ENCODE measurements at regions not wholly inside any gene's neighbourhood (a gene's known extent, or its start where the extent isn't known, plus 50 kb on each side); places are given as distances from the start of the nearest gene placed in this dataset.
A peak's percentile ranks its signal among the peaks of the same experiment; 100 is the strongest.

GRCh38 chr15:27598251-27599009 is 500.7 kb downstream of the OCA2 start (continued):
- TF ChIP-seq CCNT2 (IDR thresholded peaks at IDR 0.05; ENCODE audit: borderline replicate concordance, extremely low read depth, insufficient read length, low read depth, low read length), result no peak
- no peak for TF ChIP-seq TEAD1 (CRISPR knock-in tag; IDR thresholded peaks at IDR 0.05)
- TF ChIP-seq CBFA2T3 (IDR thresholded peaks at IDR 0.05), result peak; percentile 26; the same call in 1 of the 2 replicates
- no peak for TF ChIP-seq RB1 (IDR thresholded peaks at IDR 0.05; ENCODE audit: low read depth)
- TF ChIP-seq, protein P1, sequence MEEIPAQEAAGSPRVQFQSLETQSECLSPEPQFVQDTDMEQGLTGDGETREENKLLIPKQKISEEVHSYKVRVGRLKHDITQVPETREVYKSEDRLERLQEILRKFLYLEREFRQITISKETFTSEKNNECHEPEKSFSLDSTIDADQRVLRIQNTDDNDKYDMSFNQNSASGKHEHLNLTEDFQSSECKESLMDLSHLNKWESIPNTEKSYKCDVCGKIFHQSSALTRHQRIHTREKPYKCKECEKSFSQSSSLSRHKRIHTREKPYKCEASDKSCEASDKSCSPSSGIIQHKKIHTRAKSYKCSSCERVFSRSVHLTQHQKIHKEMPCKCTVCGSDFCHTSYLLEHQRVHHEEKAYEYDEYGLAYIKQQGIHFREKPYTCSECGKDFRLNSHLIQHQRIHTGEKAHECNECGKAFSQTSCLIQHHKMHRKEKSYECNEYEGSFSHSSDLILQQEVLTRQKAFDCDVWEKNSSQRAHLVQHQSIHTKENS (CRISPR knock-in tag; IDR thresholded peaks at IDR 0.05), result no peak
- TF ChIP-seq NCOA6 (IDR thresholded peaks at IDR 0.05), result no peak
- TF ChIP-seq ZBTB40 (IDR thresholded peaks at IDR 0.05), result no peak
- no peak for TF ChIP-seq ZBTB40 (CRISPR knock-in tag; IDR thresholded peaks at IDR 0.05)
- TF ChIP-seq CBX1 (IDR thresholded peaks at IDR 0.05; ENCODE audit: low read depth), result no peak
- TF ChIP-seq PCBP1 (IDR thresholded peaks at IDR 0.05; ENCODE audit: low read depth, low read length, poor library complexity, severe bottlenecking), result no peak
- no peak for TF ChIP-seq ZNF175 (CRISPR knock-in tag; IDR thresholded peaks at IDR 0.05; ENCODE audit: low read depth)
- TF ChIP-seq SMAD2 (IDR thresholded peaks at IDR 0.05; ENCODE audit: low read depth, low read length), result no peak
- TF ChIP-seq ZNF695 (CRISPR knock-in tag; IDR thresholded peaks at IDR 0.05), result no peak
- no peak for TF ChIP-seq BDP1 (IDR thresholded peaks at IDR 0.05; ENCODE audit: insufficient read depth, insufficient read length)
- TF ChIP-seq NR4A1 (CRISPR knock-in tag; IDR thresholded peaks at IDR 0.05), result no peak
- no peak for TF ChIP-seq NR4A1 (tag; IDR thresholded peaks at IDR 0.05)
